ENCODE measurements at regions not wholly inside any gene's neighbourhood (a gene's known extent, or its start where the extent isn't known, plus 50 kb on each side); places are given as distances from the start of the nearest gene placed in this dataset.

GRCh38 chr12:124170760-124171159 lies 124.1 kb upstream of the RFLNA start:
- no peak overlapping the region for H3K18ac ChIP-seq (ENCODE audit: extremely low read depth, low read length)
- H3K4me3 ChIP-seq (ENCODE audit: extremely low read depth in 1 of 4, insufficient read depth in 2 of 4, low read depth in 3 of 4, low read length in 4 of 4): no peak overlapping the region
- H2BK120ac ChIP-seq (replicated peaks; ENCODE audit: low read depth, low read length): no peak overlapping the region
- ChIA-PET CTCF (ENCODE audit: partially characterized antibody) (no interaction called here), POLR2A (ENCODE audit: partially characterized antibody) (no interaction called here)
- no peak overlapping the region for H4K8ac ChIP-seq (ENCODE audit: extremely low read depth, insufficient read depth, low read length)
- H2BK15ac ChIP-seq (ENCODE audit: low read length): no peak overlapping the region
- H2BK20ac ChIP-seq (ENCODE audit: low read length): no peak overlapping the region
- H3K79me1 ChIP-seq (ENCODE audit: low read depth, low read length): no peaks in the 10 kb centered on the region
- H2AFZ ChIP-seq (ENCODE audit: low read length): no peak overlapping the region
- H4K5ac ChIP-seq (ENCODE audit: insufficient read length, low read depth, low read length): no peak overlapping the region
- no peaks in the 10 kb centered on the region for H3K36me3 ChIP-seq (ENCODE audit: control insufficient read depth in 2 of 4, insufficient read depth in 4 of 4, low read length in 3 of 4)
- no peak for FAIRE-seq
- peaks cover 2 to 6% of the 10 kb centered on the region in 2 experiments for H3K9me3 ChIP-seq (ENCODE audit: insufficient read depth in 2 of 2, low read depth in 1 of 2, low read length in 1 of 2)
- H4K91ac ChIP-seq (replicated peaks; ENCODE audit: insufficient read length, low read length): no peak overlapping the region
- no peak overlapping the region for H3K56ac ChIP-seq (replicated peaks; ENCODE audit: insufficient read length, low read depth, low read length)
- H3K4me2 ChIP-seq (ENCODE audit: insufficient read depth in 1 of 2, low read depth in 2 of 2, low read length in 2 of 2): no peak overlapping the region
- H2AK5ac ChIP-seq (ENCODE audit: low read depth, low read length): no peak overlapping the region
- no peaks in the 10 kb centered on the region for H3K23me2 ChIP-seq (ENCODE audit: low read depth, low read length)
- H3K23ac ChIP-seq (ENCODE audit: insufficient read length): no peak overlapping the region
- no peak overlapping the region for H2BK12ac ChIP-seq (ENCODE audit: low read depth, low read length)
- no peak overlapping the region for H2BK5ac ChIP-seq (ENCODE audit: low read depth, low read length)
- H3K4me1 ChIP-seq (replicated peaks in 1 of 4; ENCODE audit: control insufficient read depth in 3 of 4, insufficient read depth in 4 of 4, low read length in 3 of 4): no peaks in the 10 kb centered on the region; a peak in 2 of 7 replicates
- no peaks in the 10 kb centered on the region for H3K79me2 ChIP-seq (ENCODE audit: control insufficient read depth in 1 of 2, insufficient read depth in 2 of 2, low read length in 2 of 2)
- WGBS, 2 experiments (ENCODE audit: extremely low coverage in 1 of 2, insufficient coverage in 1 of 2, insufficient read length in 1 of 2, insufficient replicate concordance in 2 of 2, low coverage in 1 of 2, low lambda C conversion rate in 2 of 2, missing lambda C conversion rate in 1 of 2): 81% methylated on average over 5 of the region's 5 CpGs; no CpG with 5 or more reads in 1 of the 2 experiments
- no peaks in the 10 kb centered on the region for H4K20me1 ChIP-seq (replicated peaks in 1 of 2; ENCODE audit: control insufficient read depth in 1 of 2, insufficient read depth in 2 of 2, low read length in 2 of 2)
- H3K4ac ChIP-seq (replicated peaks; ENCODE audit: insufficient read length, low read depth, low read length): no peak overlapping the region
- H3K27me3 ChIP-seq (replicated peaks in 1 of 4; ENCODE audit: control insufficient read depth in 3 of 4, extremely low read depth in 1 of 4, insufficient read depth in 3 of 4, low read length in 3 of 4): no peaks in the 10 kb centered on the region
- H3K14ac ChIP-seq (ENCODE audit: insufficient read length): no peak overlapping the region
- no peak overlapping the region for H3K27ac ChIP-seq (ENCODE audit: low read depth, low read length)
- no peak for DNase-seq (ENCODE audit: low read depth in 1 of 2, low spot score in 2 of 2)
- H3K9ac ChIP-seq (replicated peaks in 1 of 4; ENCODE audit: extremely low read depth in 1 of 4, low read depth in 3 of 4, low read length in 3 of 4): no peak overlapping the region
- no peak for TF ChIP-seq KDM4A (IDR thresholded peaks at IDR 0.05; ENCODE audit: low read depth, low read length, severe bottlenecking)
- no peak for TF ChIP-seq SP2 (IDR thresholded peaks at IDR 0.05; ENCODE audit: low read length)
- no peak for TF ChIP-seq HDAC6 (IDR thresholded peaks at IDR 0.05; ENCODE audit: low read depth, low read length)
- no peak for TF ChIP-seq NRF1 (IDR thresholded peaks at IDR 0.05; ENCODE audit: low read depth, low read length)
- no peak for TF ChIP-seq CTBP2 (IDR thresholded peaks at IDR 0.05; ENCODE audit: borderline replicate concordance, insufficient read depth, insufficient read length, low read length)
